ENCODE measurements at regions not wholly inside any gene's neighbourhood (a gene's known extent, or its start where the extent isn't known, plus 50 kb on each side); places are given as distances from the start of the nearest gene placed in this dataset.

DNA sequence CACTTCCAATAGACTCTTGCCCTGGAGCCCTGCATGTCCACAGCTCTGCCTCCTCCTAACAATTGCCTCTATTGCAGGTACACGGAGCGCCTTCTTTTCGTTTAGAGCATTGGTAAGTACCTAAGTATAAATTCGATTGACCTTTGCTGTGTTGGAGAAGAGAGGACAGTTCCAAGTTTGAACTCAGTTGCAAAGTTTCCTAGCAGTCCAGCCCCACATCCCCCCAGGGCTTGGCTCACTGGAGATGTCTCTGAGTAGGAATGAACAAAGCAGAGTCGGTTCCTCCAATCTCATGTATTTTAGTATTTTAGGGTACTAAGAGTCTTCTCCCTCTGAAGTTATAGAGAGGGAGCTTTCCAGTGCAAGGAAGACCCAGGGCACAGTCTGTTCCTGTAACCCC is 238.9 kb upstream of the AJAP1 start:
- DNase-seq: no peak
- intact Hi-C loops (cut with micrococcal nuclease; ENCODE audit: unreplicated experiment): no loop called here
- Mint-ChIP-seq H3K27me3 (ENCODE audit: unreplicated experiment) (no peaks in the 10 kb centered on the region), H3K4me1 (ENCODE audit: low read depth, unreplicated experiment) (no peaks in the 10 kb centered on the region), H3K27ac (ENCODE audit: unreplicated experiment) (no peak overlapping the region), H3K9me3 (ENCODE audit: low read depth, unreplicated experiment) (peaks cover 14% of the 10 kb centered on the region), H3K4me3 (ENCODE audit: low read depth, unreplicated experiment) (no peak overlapping the region), H3K36me3 (ENCODE audit: insufficient read depth, unreplicated experiment) (no peaks in the 10 kb centered on the region)
- no TSS peak for BruUV-seq (replicated peaks)
- CTCF ChIA-PET: no interaction called here
- TF ChIP-seq, protein P1, sequence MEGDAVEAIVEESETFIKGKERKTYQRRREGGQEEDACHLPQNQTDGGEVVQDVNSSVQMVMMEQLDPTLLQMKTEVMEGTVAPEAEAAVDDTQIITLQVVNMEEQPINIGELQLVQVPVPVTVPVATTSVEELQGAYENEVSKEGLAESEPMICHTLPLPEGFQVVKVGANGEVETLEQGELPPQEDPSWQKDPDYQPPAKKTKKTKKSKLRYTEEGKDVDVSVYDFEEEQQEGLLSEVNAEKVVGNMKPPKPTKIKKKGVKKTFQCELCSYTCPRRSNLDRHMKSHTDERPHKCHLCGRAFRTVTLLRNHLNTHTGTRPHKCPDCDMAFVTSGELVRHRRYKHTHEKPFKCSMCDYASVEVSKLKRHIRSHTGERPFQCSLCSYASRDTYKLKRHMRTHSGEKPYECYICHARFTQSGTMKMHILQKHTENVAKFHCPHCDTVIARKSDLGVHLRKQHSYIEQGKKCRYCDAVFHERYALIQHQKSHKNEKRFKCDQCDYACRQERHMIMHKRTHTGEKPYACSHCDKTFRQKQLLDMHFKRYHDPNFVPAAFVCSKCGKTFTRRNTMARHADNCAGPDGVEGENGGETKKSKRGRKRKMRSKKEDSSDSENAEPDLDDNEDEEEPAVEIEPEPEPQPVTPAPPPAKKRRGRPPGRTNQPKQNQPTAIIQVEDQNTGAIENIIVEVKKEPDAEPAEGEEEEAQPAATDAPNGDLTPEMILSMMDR (IDR thresholded peaks at IDR 0.05; ENCODE audit: unreplicated experiment): no peak

DNA sequence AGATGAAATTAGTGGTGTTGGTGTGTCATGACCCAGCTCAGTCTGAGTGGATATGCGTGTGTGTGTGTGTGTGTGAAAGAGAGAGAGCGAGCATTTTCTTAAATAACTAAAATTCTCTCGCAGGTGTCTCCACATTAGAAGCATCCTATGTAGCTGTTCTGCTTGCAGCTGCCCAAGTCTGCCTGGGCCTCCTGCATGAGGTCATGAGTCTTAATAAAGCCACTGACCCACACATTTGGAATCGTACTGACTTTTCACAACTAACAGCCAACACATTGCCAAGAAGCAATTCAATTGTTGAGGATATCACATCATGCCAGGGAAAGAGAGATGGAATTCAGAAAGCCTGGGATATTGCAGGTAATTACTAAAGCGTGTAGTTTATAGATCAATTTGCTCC is 238.2 kb upstream of the AJAP1 start:
- H3K9me3 Mint-ChIP-seq (ENCODE audit: low read depth, unreplicated experiment): peaks cover 13% of the 10 kb centered on the region

DNA sequence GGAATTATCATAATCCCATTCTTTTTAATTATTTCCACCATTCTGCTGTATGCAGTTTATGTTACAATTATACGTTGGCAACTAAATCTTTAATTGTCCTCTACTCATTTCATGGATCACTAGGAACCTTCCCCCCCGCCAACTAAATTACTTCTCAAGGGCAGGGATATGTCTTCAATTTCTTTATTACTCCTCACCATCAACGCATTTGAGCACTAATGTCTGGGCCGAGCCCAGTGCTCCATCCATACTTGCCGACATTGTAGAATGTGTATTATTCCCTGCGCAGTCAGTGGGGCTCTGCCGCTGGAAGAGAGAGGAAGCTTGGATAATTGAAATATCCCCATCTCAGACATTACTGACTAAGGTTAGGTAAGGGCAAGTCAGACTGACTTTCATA is 236.4 kb upstream of the AJAP1 start:
- Mint-ChIP-seq H3K27me3 (ENCODE audit: unreplicated experiment) (no peaks in the 10 kb centered on the region), H3K4me1 (ENCODE audit: low read depth, unreplicated experiment) (no peaks in the 10 kb centered on the region), H3K27ac (ENCODE audit: unreplicated experiment) (no peak overlapping the region), H3K9me3 (ENCODE audit: low read depth, unreplicated experiment) (peaks cover 11% of the 10 kb centered on the region), H3K4me3 (ENCODE audit: low read depth, unreplicated experiment) (no peak overlapping the region), H3K36me3 (ENCODE audit: insufficient read depth, unreplicated experiment) (no peaks in the 10 kb centered on the region)
- no peak for DNase-seq
- intact Hi-C loops (cut with micrococcal nuclease; ENCODE audit: unreplicated experiment): no loop called here
- CTCF ChIA-PET: no interaction called here
- no TSS peak for BruUV-seq (replicated peaks)
- TF ChIP-seq, protein P1 (IDR thresholded peaks at IDR 0.05; ENCODE audit: unreplicated experiment): no peak

More for the DNA sequence above, 238.2 kb upstream of the AJAP1 start:
- no TSS peak for BruUV-seq (replicated peaks)
- TF ChIP-seq, protein P1 (IDR thresholded peaks at IDR 0.05; ENCODE audit: unreplicated experiment): no peak
- intact Hi-C loops (cut with micrococcal nuclease; ENCODE audit: unreplicated experiment): no loop called here
- no peak overlapping the region for H3K27ac Mint-ChIP-seq (ENCODE audit: unreplicated experiment)
- CTCF ChIA-PET: no interaction called here
- H3K4me3 Mint-ChIP-seq (ENCODE audit: low read depth, unreplicated experiment): no peak overlapping the region
- H3K36me3 Mint-ChIP-seq (ENCODE audit: insufficient read depth, unreplicated experiment): no peaks in the 10 kb centered on the region
- H3K27me3 Mint-ChIP-seq (ENCODE audit: unreplicated experiment): no peaks in the 10 kb centered on the region
- no peak for DNase-seq
- H3K4me1 Mint-ChIP-seq (ENCODE audit: low read depth, unreplicated experiment): no peaks in the 10 kb centered on the region

DNA sequence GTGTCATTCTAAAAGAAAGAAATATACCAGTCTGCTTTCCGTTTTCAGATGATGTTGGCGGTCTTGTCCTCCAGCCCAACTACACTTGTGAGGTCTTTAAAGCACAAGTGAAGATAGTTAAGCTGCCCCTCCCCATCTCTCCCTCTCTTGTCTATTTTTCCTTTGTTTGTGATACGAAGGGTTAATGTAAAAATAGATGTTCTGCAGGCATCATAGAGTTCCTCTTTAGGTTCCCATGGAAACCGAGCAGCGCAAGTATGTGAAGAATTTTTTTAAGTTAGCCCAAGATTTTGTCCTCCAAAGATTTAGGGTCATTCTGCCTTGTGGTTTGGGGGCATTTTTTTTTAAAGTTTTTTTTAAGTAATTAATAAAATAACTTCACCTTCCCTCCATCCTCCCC is 232.4 kb upstream of the AJAP1 start:
- BruUV-seq (replicated peaks): no TSS peak
- Mint-ChIP-seq H3K4me1 (ENCODE audit: low read depth, unreplicated experiment) (no peaks in the 10 kb centered on the region), H3K27ac (ENCODE audit: unreplicated experiment) (no peak overlapping the region), H3K27me3 (ENCODE audit: unreplicated experiment) (no peaks in the 10 kb centered on the region), H3K4me3 (ENCODE audit: low read depth, unreplicated experiment) (no peak overlapping the region), H3K36me3 (ENCODE audit: insufficient read depth, unreplicated experiment) (no peaks in the 10 kb centered on the region), H3K9me3 (ENCODE audit: low read depth, unreplicated experiment) (peaks cover 14% of the 10 kb centered on the region)
- intact Hi-C loops (cut with micrococcal nuclease; ENCODE audit: unreplicated experiment): no loop called here
- TF ChIP-seq, protein P1 (IDR thresholded peaks at IDR 0.05; ENCODE audit: unreplicated experiment): no peak
- DNase-seq: no peak
- CTCF ChIA-PET: no interaction called here
